Progenitor cell of endocrine pancreas (in vitro differentiated cells): ENCODE measurements at regions not wholly inside any gene's neighbourhood (a gene's known extent, or its start where the extent isn't known, plus 50 kb on each side); places are given as distances from the start of the nearest gene placed in this dataset.
"Not testable (repeated sequence)": the region's sequence is repeated elsewhere in the genome, so short reads cannot be mapped to it uniquely, and the experiment has no call there.

Experiments used
- DNase-seq: peaks from one replicate; pipeline ENCODE4 v3.0.0; 2021; ENCODE audit warnings: low spot score; ENCODE audit not compliant: unreplicated experiment
- H3K27ac Mint-ChIP-seq: 2 replicates; pipeline ENCODE4 v1.8.0; 2021; ENCODE audit warnings: mild to moderate bottlenecking, moderate library complexity, mixed read lengths
- H3K27me3 Mint-ChIP-seq: 2 replicates; pipeline ENCODE4 v1.8.0; 2021; ENCODE audit warnings: mixed read lengths
- H3K36me3 Mint-ChIP-seq: 2 replicates; pipeline ENCODE4 v1.8.0; 2022; ENCODE audit warnings: mixed read lengths; ENCODE audit not compliant: insufficient read depth
- H3K4me1 Mint-ChIP-seq: 2 replicates; pipeline ENCODE4 v1.8.0; 2021; ENCODE audit warnings: low read depth, mixed read lengths
- H3K4me3 Mint-ChIP-seq: 2 replicates; pipeline ENCODE4 v1.8.0; 2021; ENCODE audit warnings: low read depth, mild to moderate bottlenecking, moderate library complexity, mixed read lengths
- H3K9me3 Mint-ChIP-seq: 2 replicates; pipeline ENCODE4 v1.8.0; 2021; ENCODE audit warnings: low read depth, mixed read lengths
- TF ChIP-seq, protein P1 (sequence below): fragments of 200-600 bp; sonication (generic); IDR thresholded peaks from one replicate; pipeline ENCODE4 v1.5.0; 2021; ENCODE audit warnings: antibody characterized with exemption, mild to moderate bottlenecking; ENCODE audit not compliant: unreplicated experiment

GRCh38 chr11:128031538-128032134 is 555.7 kb downstream of the ETS1 start:
- H3K9me3 Mint-ChIP-seq, H3K4me3 Mint-ChIP-seq, H3K36me3 Mint-ChIP-seq, H3K27ac Mint-ChIP-seq, H3K4me1 Mint-ChIP-seq: not testable (repeated sequence)
- TF ChIP-seq, protein P1, sequence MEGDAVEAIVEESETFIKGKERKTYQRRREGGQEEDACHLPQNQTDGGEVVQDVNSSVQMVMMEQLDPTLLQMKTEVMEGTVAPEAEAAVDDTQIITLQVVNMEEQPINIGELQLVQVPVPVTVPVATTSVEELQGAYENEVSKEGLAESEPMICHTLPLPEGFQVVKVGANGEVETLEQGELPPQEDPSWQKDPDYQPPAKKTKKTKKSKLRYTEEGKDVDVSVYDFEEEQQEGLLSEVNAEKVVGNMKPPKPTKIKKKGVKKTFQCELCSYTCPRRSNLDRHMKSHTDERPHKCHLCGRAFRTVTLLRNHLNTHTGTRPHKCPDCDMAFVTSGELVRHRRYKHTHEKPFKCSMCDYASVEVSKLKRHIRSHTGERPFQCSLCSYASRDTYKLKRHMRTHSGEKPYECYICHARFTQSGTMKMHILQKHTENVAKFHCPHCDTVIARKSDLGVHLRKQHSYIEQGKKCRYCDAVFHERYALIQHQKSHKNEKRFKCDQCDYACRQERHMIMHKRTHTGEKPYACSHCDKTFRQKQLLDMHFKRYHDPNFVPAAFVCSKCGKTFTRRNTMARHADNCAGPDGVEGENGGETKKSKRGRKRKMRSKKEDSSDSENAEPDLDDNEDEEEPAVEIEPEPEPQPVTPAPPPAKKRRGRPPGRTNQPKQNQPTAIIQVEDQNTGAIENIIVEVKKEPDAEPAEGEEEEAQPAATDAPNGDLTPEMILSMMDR, result peak; percentile 87
- peaks cover 20% of the 10 kb centered on the region for H3K27me3 Mint-ChIP-seq
- DNase-seq, result peak; percentile 14

DNA sequence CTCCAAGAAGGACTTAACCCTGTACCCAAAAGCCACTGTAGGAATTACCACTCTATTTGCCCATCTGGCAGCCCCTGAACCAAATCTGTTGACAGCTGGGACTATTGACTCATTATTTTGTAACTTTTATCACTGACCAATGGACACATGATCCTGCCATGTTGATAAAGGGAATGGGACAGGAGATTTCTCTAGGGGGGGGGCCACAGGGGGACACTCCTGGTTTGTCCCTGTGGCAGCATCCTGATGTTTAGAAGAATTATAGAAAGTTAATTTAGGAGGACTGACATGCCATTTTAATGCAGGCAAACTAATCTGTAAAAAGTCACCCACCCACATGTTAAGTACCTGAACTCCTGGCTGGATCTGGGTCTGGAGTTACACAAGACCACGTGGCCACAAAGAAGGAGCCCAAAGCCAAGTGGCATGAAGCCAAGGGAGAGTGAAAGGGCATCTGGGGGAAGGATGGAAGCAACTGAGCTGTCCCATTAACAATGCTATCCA is 558.1 kb downstream of the ETS1 start:
- DNase-seq, result no peak
- no peak overlapping the region for H3K27ac Mint-ChIP-seq
- H3K9me3 Mint-ChIP-seq, result no peaks in the 10 kb centered on the region
- no peaks in the 10 kb centered on the region for H3K4me1 Mint-ChIP-seq
- peaks cover 25% of the 10 kb centered on the region for H3K27me3 Mint-ChIP-seq
- no peaks in the 10 kb centered on the region for H3K36me3 Mint-ChIP-seq
- H3K4me3 Mint-ChIP-seq, result no peak overlapping the region
- TF ChIP-seq, protein P1, result no peak

DNA sequence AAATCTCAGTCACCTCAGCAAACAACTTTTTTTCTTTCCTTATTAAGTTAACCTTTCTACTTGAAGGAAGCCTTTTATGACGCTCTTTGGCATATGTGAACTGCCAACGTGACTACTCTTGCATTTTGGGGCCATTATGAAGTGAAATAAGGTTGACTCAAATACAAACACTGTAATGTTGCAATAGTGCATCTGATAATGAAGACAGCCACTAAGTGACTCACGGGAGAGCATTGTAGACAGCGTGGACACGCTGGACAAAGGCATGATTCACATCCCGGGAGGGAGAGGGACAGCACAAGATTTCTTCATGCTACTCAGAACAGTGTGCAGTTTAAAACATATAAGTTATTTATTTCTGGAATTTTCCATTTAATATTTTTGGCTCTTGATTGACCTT is 560.8 kb downstream of the ETS1 start:
- no peak for DNase-seq
- Mint-ChIP-seq H3K9me3 (no peaks in the 10 kb centered on the region), H3K27me3 (peaks cover 28% of the 10 kb centered on the region), H3K4me1 (peaks cover under 1% of the 10 kb centered on the region), H3K36me3 (no peaks in the 10 kb centered on the region), H3K4me3 (no peak overlapping the region), H3K27ac (no peak overlapping the region)
- TF ChIP-seq, protein P1, result no peak

- Mint-ChIP-seq H3K27ac (no peak overlapping the region), H3K9me3 (no peaks in the 10 kb centered on the region), H3K4me3 (no peak overlapping the region), H3K27me3 (peaks cover 12% of the 10 kb centered on the region), H3K4me1 (peaks cover 7% of the 10 kb centered on the region), H3K36me3 (no peaks in the 10 kb centered on the region)
- no peak for DNase-seq
- TF ChIP-seq, protein P1, result no peak
These were observed 564.6 kb downstream of the ETS1 start for GRCh38 chr11:128022761-128023160.

- no peak for DNase-seq
- TF ChIP-seq, protein P1, result no peak
- no peak overlapping the region for H3K27ac Mint-ChIP-seq
- H3K4me3 Mint-ChIP-seq, result no peak overlapping the region
- peaks cover 9% of the 10 kb centered on the region for H3K27me3 Mint-ChIP-seq
- H3K36me3 Mint-ChIP-seq, result no peaks in the 10 kb centered on the region
- H3K4me1 Mint-ChIP-seq, result peaks cover 7% of the 10 kb centered on the region
- H3K9me3 Mint-ChIP-seq, result no peaks in the 10 kb centered on the region
These were observed 565.4 kb downstream of the ETS1 start for GRCh38 chr11:128022007-128022368.
